SJSA1 (cell line): ENCODE measurements at regions not wholly inside any gene's neighbourhood (a gene's known extent, or its start where the extent isn't known, plus 50 kb on each side); places are given as distances from the start of the nearest gene placed in this dataset.
A peak's percentile ranks its signal among the peaks of the same experiment; 100 is the strongest.
"Not testable (repeated sequence)": the region's sequence is repeated elsewhere in the genome, so short reads cannot be mapped to it uniquely, and the experiment has no call there.

Experiments used
- DNase-seq, 2 experiments: peaks; one replicate each; pipeline ENCODE4 v3.0.0-alpha.2; 2015 to 2020; ENCODE audit warnings: low spot score in 2 of 2, low read depth in 1 of 2
- H3K27ac ChIP-seq: fragments of 250-450 bp; sonication (Bioruptor Pico); 2 replicates; pipeline ENCODE4 v1.5.1; 2020; ENCODE audit warnings: mild to moderate bottlenecking, moderate library complexity
- H3K27me3 ChIP-seq: fragments of 250-450 bp; sonication (Bioruptor Pico); replicated peaks from 2 replicates; pipeline ENCODE4 v1.5.1; 2020; ENCODE audit warnings: mild to moderate bottlenecking, moderate library complexity
- H3K36me3 ChIP-seq: fragments of 250-450 bp; sonication (Bioruptor Pico); 2 replicates; pipeline ENCODE4 v1.5.1; 2020; ENCODE audit warnings: mild to moderate bottlenecking
- H3K4me1 ChIP-seq: fragments of 250-450 bp; sonication (Bioruptor Pico); replicated peaks from 2 replicates; pipeline ENCODE4 v1.6.1; 2021; ENCODE audit warnings: mild to moderate bottlenecking
- H3K4me3 ChIP-seq: fragments of 250-450 bp; sonication (Bioruptor Pico); 2 replicates; pipeline ENCODE4 v1.5.1; 2020; ENCODE audit warnings: mild to moderate bottlenecking
- H3K9me3 ChIP-seq: fragments of 250-450 bp; sonication (Bioruptor Pico); replicated peaks from 2 replicates; pipeline ENCODE4 v1.5.1; 2020; ENCODE audit warnings: mild to moderate bottlenecking

DNA sequence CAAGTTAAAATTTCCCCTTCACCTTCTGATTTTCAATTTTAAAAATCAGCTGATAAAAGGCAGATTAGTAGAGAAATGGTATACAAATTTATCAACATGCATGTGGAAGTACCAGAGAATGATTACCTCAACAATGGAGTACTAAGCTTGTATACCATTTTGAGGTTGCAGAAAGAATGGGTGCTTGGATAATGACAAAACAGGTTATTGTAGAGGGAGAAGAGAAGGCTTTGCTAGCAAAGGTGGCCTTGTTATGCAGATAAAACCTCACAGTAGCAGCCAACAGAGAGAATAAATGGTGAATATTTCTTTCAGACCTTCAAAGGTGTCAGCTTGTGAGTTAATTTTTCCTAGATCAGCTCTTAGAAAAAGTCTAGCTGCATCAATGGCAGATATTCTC is 1174.9 kb upstream of the ADGRL4 start:
- H3K27me3 ChIP-seq, result no peaks in the 10 kb centered on the region
- H3K36me3 ChIP-seq, result no peaks in the 10 kb centered on the region
- H3K27ac ChIP-seq, result no peak overlapping the region
- no peaks in the 10 kb centered on the region for H3K4me1 ChIP-seq
- no peaks in the 10 kb centered on the region for H3K9me3 ChIP-seq
- no peak for DNase-seq
- no peak overlapping the region for H3K4me3 ChIP-seq

DNA sequence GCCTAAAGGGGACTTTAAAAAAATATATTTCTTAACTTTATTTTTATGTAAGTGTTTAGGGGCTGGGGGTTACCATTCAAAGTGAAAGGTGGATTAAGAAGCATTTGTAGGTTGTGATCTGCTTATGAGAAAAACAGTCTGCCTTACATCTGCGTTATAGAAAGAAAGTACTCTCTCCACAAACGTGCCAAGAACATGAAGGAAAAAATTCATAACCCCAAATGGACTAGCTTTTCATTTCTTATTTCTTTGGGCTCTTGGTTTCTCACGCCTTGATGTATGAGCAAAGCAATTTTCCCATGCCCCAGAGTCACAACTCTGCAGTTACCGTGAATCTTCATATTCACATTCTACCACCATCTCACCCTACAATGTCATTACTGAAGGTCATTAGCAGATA is 1165.1 kb upstream of the ADGRL4 start:
- H3K4me1 ChIP-seq, result no peaks in the 10 kb centered on the region
- H3K36me3 ChIP-seq, result no peaks in the 10 kb centered on the region
- DNase-seq, result no peak
- H3K27ac ChIP-seq, result no peak overlapping the region
- 0 out of 2 replicates have a peak, but pooled peaks cover 2% of the 10 kb centered on the region for H3K9me3 ChIP-seq
- no peak overlapping the region for H3K4me3 ChIP-seq
- no peaks in the 10 kb centered on the region for H3K27me3 ChIP-seq

DNA sequence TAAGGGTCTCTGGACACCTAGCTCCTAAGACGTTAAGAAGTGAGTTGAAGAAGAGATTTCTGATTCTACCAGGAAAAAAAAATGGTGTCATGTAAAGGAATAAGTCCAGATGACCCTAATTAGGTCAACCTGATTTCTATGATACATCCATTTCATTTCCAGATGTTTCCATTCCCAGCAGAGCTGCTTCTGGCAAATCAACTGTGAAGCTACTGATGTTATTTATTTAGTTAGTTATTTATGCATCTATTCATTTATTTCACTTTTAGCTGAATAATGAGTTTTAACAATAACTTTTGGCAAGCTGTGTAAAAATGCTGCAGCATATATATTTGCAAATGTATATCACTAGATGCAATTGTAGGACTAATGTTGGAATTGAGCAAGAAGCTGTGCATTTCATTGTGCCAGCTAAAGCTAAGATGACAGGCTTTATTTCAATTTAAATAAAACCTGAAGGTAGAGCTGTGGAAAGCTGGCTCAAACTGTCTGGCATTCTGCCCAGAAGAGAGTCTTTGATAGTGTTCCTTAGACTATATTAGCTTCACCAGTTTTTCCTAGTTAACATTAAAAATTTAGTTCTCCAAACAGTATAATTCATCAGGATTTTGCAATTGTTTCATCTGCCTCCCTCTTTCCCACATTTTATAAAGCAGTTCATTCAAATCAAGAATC is 1164.4 kb upstream of the ADGRL4 start:
- Histone ChIP-seq H3K36me3 (no peaks in the 10 kb centered on the region), H3K4me3 (no peak overlapping the region), H3K4me1 (no peaks in the 10 kb centered on the region), H3K27me3 (no peaks in the 10 kb centered on the region), H3K27ac (no peak overlapping the region), H3K9me3 (0 out of 2 replicates have a peak, but pooled peaks cover 2% of the 10 kb centered on the region)
- no peak for DNase-seq

DNA sequence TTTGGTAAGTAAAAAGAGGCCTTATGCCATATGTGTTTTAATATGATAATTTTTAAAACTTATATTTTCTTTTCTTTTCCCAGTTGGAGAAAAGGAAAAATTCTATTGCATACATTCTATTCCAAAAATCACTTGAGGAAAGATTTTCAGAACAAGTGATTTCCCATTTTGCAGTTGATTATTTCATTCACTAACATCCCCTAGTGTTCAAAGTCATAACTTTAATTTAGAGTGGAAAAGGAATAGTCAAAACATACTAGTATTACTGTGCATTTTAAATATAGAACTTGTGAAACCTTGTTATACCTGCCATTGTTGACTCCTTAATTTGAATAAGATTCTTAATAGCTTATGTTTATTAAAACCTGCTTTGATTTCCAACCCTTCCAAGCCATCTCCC is 1157.6 kb upstream of the ADGRL4 start:
- no peak overlapping the region for H3K27ac ChIP-seq
- H3K27me3 ChIP-seq, result no peaks in the 10 kb centered on the region
- H3K36me3 ChIP-seq, result no peaks in the 10 kb centered on the region
- H3K4me3 ChIP-seq, result no peak overlapping the region
- no peaks in the 10 kb centered on the region for H3K4me1 ChIP-seq
- DNase-seq, result no peak
- no peaks in the 10 kb centered on the region for H3K9me3 ChIP-seq

DNA sequence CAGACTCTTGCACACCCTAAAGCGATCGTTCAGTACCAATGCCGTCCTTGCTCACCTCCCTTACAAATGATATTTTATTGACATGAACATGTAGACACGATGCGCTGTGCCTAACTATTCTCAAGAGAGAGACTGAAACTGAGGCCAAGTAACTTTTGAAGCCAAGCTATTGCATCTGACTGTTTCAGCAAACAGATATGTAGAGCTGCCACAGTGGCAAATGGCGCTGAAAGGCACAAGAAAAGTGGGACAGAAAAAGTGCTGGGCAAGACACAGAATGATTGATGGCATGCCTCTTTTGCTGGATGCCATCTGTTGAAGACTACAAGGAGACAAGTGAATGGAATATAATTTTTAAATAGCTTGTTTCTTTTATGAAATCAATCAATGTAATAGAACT is 1157.2 kb upstream of the ADGRL4 start:
- H3K9me3 ChIP-seq, result no peaks in the 10 kb centered on the region

DNA sequence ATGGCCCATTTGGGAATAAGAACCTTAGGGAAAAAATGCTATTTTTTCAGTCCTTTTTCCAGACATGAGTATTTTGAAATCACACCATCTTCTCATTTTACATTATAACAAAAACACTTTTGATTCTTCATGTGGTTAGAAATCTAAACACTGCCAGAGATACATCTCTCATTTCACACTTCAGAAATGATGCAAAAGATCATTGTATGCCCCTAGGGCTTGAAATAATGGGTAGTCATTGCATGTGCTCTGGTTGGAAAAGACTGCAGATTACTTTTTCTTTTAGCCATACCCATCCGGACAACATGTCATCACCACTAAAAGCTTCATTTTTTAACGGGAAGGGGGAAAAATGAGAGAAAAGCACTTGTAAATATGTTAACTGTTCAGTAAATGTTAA is 1152.2 kb upstream of the ADGRL4 start:
- DNase-seq, result no peak
- Histone ChIP-seq H3K27ac (no peak overlapping the region), H3K36me3 (no peaks in the 10 kb centered on the region), H3K4me3 (no peak overlapping the region), H3K9me3 (no peaks in the 10 kb centered on the region), H3K4me1 (no peaks in the 10 kb centered on the region), H3K27me3 (no peaks in the 10 kb centered on the region)

More for the DNA sequence above, 1157.2 kb upstream of the ADGRL4 start:
- Histone ChIP-seq H3K4me3 (no peak overlapping the region), H3K4me1 (no peaks in the 10 kb centered on the region), H3K27me3 (no peaks in the 10 kb centered on the region), H3K36me3 (no peaks in the 10 kb centered on the region), H3K27ac (no peak overlapping the region)
- no peak for DNase-seq

DNA sequence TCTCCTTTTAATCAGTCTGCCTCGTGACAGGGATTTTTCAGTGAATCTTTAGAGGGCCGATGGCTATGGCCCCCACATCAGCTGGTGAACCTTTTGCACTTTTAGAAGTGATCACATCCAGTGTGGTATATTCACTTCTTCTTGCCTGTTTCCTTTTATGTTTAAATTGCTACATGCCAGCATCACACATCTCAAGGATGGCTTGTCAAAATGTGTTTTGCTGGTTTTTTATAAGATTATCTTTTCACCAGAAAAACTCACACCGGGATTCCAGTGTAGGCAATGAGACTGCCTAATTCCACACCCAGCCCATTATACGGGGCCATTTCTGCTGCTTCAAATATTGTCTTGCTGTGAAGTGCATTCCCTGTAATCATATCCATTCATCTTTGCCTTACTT is 1151.7 kb upstream of the ADGRL4 start:
- Histone ChIP-seq H3K27me3 (no peaks in the 10 kb centered on the region), H3K9me3 (no peaks in the 10 kb centered on the region), H3K4me1 (no peaks in the 10 kb centered on the region), H3K4me3 (no peak overlapping the region), H3K27ac (no peak overlapping the region), H3K36me3 (no peaks in the 10 kb centered on the region)
- DNase-seq, result no peak

DNA sequence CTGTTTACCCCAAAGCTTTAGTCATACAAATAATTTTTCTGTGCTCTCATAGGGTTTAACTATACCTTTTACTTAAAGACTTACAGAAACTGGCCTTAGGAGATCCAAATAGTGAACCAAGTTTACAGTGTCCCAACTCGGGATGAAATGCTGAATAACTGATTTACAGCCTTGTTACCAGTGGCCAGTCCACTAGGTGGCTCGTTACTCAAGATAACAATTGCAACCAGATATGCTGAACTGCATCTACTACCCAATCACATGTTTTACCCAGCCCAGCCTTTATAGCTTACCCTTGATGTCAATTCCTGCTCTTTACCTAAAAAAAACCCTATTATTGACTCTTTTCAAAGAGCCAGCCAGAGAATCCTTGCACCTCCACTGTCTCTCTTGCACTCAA is 1148.8 kb upstream of the ADGRL4 start:
- no peak for DNase-seq
- H3K4me3 ChIP-seq, result no peak overlapping the region
- H3K27me3 ChIP-seq, result no peaks in the 10 kb centered on the region
- H3K9me3 ChIP-seq, result no peaks in the 10 kb centered on the region
- no peak overlapping the region for H3K27ac ChIP-seq
- no peaks in the 10 kb centered on the region for H3K4me1 ChIP-seq
- no peaks in the 10 kb centered on the region for H3K36me3 ChIP-seq

DNA sequence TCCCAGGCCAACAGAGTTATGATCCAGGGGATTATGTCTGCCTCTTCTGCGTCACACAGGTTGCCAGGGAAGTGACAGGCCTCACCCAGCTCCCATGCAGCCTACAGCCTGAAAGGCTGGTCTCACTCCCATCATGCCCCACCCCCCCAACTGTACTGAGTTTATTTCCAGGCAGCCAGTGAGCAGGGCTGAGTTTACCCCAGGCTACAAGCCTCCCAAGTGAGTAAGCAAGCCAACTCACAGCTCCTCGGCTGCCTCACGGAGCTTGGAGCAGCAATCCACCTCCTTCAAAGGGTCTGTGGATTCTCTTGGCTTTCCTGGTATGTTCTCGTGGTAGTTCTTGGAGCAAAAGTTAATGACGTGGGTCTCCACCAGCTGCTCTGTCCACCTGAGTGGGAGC is 1147.6 kb upstream of the ADGRL4 start:
- Histone ChIP-seq H3K27me3 (no peaks in the 10 kb centered on the region), H3K4me3 (no peak overlapping the region), H3K9me3 (0 out of 2 replicates have a peak, but pooled peaks cover 5% of the 10 kb centered on the region), H3K4me1 (no peaks in the 10 kb centered on the region), H3K27ac (no peak overlapping the region), H3K36me3 (no peaks in the 10 kb centered on the region)
- DNase-seq, result peak in 1 of 2 experiments; percentile 30

DNA sequence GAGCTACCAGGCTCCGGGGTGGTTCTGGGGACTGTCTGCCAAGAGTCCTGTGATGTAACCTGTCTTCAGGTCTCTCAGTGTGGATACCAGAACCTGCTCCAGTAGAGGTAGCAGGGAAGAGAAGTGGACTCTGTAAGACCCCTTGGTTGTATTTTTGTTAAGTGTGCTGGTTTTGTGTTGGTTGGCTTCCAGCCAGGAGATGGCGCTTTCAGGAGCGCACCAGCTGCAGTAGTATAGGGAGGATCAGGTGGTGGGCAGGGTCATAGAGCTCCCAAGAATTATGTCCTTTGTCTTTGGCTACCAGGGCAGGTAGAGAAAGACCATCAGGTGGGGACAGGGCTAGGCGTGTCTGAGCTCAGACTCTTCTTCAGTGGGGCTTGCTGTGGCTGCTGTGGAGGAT is 1147.2 kb upstream of the ADGRL4 start:
- no peaks in the 10 kb centered on the region for H3K36me3 ChIP-seq
- H3K4me1 ChIP-seq, result no peaks in the 10 kb centered on the region
- DNase-seq, result no peak
- H3K4me3 ChIP-seq, result no peak overlapping the region
- 0 out of 2 replicates have a peak, but pooled peaks cover 5% of the 10 kb centered on the region for H3K9me3 ChIP-seq
- H3K27ac ChIP-seq, result no peak overlapping the region
- no peaks in the 10 kb centered on the region for H3K27me3 ChIP-seq

DNA sequence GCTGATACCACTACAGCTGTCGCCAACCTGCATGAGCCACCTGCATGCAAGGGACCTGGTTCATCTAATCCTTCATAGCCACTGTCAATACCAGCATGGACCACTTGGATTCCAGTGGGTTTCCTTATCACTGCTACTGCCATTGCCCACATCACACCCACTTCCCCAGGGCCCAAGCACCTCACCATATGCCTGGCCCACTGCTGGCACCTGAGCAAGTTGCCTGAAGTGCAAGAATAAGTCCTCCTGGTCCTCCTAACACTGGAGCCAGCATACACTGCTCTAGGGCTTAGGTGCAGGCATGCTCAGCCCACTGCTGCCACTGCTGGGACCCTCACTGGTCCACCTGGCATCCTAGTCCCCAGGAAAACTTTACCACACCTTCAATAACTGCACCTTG is 1136.8 kb upstream of the ADGRL4 start:
- Histone ChIP-seq H3K27ac (no peak overlapping the region), H3K9me3 (no peaks in the 10 kb centered on the region; the same call in 1 of the 2 replicates), H3K4me3 (no peak overlapping the region), H3K36me3 (no peaks in the 10 kb centered on the region), H3K27me3 (no peaks in the 10 kb centered on the region), H3K4me1 (no peaks in the 10 kb centered on the region)
- DNase-seq, result no peak

DNA sequence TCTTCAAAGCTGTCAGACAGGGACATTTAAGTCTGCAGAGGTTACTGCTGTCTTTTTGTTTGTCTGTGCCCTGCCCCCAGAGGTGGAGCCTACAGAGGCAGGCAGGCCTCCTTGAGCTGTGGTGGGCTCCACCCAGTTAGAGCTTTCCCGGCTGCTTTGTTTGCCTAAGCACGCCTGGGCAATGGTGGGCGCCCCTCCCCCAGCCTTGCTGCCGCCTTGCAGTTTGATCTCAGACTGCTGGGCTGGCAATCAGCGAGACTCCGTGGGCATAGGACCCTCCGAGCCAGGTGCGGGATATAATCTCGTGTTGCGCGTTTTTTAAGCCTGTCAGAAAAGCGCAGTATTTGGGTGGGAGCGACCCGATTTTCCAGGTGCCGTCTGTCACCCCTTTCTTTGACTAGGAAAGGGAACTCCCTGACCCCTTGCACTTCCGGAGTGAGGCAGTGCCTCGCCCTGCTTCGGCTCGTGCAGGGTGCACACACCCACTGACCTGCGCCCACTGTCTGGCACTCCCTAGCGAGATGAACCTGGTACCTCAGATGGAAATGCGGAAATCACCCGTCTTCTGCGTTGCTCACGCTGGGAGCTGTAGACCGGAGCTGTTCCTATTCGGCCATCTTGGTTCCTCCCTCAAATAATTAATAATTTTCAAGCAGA is 1131.5 kb upstream of the ADGRL4 start:
- not testable (repeated sequence) for H3K36me3 ChIP-seq, H3K9me3 ChIP-seq, H3K4me3 ChIP-seq, H3K27ac ChIP-seq, DNase-seq, H3K4me1 ChIP-seq, H3K27me3 ChIP-seq

DNA sequence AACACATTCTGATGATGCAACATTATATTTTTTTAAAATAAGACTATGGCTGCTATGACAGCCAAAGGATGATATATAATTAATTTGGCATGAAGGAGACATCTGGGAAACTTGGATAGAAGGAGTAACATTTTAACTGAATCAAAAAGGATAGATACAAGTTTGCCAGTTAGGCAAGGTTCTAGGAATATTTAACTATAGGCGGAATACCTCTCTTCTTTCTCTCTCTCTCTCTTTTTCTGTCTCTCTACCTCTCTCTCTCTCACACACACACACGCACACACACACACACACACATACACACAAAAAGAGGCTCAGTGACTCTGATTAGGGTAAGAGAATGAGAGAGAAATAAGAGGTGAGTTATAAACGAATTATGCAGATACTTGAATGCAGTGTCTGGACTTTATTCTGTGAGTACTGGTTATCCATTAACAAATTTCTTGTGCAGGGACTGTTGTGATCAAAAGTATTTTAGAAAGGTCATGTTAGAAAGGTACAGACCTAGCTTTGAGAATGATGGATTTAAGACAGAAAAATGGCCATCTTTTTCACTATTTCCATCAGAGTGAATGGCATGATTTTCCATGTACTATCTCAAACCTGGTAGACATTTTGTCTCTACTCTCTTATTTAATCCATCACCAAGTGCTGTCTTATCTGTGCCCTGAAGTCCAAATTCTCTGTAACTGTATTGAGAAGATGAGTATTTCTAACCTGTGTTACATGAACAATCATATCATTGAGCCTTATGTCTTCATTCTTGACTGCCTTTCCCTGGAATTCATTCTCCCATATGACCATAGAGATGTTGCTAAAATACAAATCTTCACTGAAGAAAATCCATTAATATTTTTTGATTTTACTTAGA is 1106.9 kb upstream of the ADGRL4 start:
- no peak for DNase-seq
- Histone ChIP-seq H3K27ac (no peak overlapping the region), H3K9me3 (peaks cover 8% of the 10 kb centered on the region; the same call in 1 of the 2 replicates), H3K4me1 (no peaks in the 10 kb centered on the region), H3K4me3 (no peak overlapping the region), H3K36me3 (no peaks in the 10 kb centered on the region), H3K27me3 (no peaks in the 10 kb centered on the region)

DNA sequence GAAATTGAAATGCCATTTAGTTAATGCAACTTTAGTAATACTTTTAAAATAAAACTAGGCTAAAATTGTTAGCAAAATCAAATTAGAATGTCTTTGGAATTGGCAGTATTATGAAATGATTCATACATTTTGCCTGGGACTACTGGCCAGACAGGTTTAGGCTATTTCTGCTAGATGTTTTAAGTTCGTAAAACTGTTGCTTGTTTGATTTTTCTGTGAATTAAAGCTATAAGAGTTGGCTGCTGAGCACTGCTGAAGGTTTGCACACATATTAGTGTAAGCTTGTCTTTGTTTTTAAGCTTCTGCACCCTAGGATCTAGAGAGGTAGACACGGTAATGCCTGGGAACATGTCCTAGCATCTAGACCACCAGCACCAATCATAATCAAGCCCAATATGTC is 1094.6 kb upstream of the ADGRL4 start:
- Histone ChIP-seq H3K36me3 (no peaks in the 10 kb centered on the region), H3K27ac (no peak overlapping the region), H3K9me3 (no peaks in the 10 kb centered on the region; the same call in 1 of the 2 replicates), H3K4me1 (no peaks in the 10 kb centered on the region), H3K4me3 (no peak overlapping the region), H3K27me3 (no peaks in the 10 kb centered on the region)
- DNase-seq, result no peak
